H4 (cell line): ENCODE measurements at regions not wholly inside any gene's neighbourhood (a gene's known extent, or its start where the extent isn't known, plus 50 kb on each side); places are given as distances from the start of the nearest gene placed in this dataset.
"Not testable (repeated sequence)": the region's sequence is repeated elsewhere in the genome, so short reads cannot be mapped to it uniquely, and the experiment has no call there.

ENCODE experiments used
- DNase-seq: peaks from one replicate; pipeline ENCODE4 v3.0.0-alpha.2; 2015; ENCODE audit warnings: low spot score

DNA sequence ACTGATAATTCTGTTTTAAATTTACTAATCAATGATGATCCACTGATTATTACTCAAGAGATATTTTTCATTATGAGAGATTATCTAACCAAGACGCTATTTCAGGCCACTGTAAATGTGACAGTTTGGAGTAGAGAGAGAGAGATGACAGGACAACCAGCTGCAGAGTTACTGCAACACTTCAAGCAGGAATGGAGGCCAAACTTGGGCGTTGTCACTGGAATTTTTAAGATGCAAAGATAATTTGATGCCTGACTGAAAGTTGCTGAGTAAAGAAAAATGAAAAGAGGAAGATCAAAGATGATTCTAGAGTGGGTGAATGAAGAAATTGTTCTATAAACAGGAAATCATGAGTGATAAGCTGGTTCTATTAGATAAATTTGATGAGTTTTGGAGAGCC is 1302.1 kb upstream of the TMEFF2 start:
- no peak for DNase-seq

DNA sequence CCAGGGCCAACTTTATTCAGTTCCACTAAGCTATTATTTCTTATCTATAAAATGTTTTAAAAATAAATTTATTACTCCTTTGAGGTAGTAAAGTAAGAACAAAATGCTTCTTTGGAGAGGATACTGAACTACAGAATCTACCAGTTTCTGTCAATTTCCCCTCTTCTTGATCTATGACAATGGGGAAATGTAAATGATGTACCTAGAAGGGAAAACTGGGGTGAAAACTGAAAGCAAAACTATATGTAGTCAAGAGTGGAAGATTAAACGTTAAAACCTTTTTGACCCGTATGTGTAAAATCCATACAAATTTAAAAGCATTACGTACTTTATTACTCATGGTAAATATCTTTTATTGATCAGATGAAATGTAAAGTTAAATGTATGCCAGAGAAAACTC is 1287.8 kb upstream of the TMEFF2 start:
- no peak for DNase-seq

DNA sequence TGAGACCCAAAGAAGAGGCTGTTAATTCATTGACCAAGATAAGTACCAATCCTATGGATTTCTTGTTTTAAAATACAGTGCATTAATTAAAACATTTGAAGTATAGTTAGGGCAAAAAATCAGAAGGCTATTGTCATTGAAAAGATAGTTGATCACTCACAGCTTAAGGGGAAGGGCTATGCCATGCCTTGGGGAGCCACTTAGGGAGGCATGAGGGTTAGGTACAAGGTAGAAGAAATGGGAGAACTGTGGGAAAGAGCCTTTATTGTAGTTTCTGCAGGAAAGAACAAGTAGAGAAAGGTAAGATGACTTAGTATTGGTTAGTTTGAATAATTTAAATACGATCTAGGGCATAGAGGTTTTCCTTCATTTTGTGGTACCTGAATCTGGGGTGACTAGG is 1285.5 kb upstream of the TMEFF2 start:
- DNase-seq: no peak

DNA sequence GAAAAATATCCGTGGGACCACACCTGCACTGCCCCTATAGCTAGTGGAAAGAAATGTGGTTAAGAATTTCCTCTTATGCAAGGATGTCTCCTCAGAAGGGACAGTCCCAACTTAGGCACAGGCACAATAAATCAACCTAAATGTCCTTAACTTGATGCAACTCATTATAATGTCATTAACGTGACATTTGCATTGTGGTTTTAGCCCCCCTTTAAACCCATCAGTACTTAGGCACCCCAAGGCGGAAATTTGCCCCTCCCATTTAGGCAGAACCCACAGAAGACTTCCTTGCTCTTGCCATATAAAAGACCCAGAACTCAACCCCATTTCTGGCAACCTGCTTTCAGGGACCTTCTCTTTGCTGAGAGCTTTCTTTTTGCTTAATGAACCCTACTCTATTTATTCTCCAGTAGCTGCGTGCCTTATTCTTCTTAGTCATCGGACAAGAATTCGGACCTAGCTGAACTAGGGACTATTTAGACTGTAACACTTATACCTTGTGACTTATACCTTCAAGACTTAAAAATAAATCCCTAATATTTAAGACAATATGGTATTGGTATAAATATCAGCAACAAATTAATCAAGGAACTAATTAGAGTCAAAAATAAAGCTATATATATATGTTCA is 1281.6 kb upstream of the TMEFF2 start:
- no peak for DNase-seq

DNA sequence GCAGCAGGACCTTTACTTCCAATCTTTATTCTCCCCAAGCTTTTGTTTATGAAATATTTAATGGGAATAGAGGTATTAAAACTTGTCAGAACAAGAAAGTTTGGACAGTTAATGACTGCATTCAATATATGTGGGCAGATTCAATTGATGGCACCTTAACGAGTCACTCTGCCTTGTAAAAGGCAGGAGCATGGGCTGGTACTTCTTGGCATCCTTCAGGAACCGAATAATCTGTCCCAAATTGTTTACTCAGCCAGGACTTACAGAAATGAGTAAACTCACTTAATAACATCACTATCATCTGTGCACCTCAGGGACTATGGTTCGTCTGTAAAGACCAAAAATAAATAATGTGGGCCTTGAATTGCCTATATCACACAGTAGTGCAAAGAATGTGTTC is 1280.3 kb upstream of the TMEFF2 start:
- no peak for DNase-seq

DNA sequence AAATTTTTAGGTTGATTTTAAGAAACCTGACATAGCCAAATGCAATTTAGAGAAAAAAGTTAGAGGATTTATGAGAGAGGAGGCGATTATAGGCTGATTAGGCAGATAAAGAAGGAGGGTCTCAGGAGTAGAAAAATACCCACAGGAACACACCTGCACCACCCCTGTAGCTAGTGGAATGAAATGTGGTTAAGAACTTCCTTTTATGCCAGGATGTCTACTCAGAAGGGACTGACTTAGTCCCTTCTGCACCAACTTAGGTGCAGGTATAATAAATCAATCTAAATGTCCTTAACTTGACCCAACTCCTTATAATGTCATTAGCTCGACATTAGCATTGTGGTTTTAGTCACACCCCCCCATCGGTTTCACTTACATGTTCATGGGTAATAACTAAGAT is 1274.5 kb upstream of the TMEFF2 start:
- no peak for DNase-seq

DNA sequence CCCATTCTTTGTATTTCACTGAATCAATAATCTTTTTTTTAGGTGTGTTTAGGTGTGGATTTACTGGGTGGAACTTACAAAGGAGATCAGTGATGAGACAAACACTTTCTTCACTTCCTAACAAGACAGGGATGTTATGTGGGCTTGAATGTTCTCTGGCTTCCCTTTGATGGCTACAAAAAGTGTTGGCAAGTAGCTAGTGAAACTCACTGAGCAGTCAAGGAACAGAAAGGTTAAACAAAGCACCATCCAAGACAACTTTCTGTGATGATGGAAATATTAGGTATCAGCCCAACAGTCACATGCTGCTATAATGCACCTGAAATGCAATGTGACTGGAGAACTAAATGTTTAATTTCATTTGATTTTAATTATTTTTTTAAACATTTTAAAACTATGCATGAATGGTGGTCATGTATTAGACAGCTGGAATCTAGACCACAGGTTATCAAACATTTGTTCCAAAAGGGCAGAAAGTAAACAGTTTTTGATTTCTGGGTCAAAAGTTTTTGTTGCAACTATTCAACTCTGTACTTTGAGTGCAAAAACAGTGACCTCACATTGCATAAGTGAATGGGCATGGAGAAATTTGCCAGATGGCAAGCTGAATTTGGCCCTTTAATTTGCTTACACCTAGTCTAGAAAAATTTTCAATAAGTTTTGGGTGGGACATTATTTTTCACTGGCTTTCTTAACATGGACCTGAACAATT is 1272.7 kb upstream of the TMEFF2 start:
- DNase-seq: no peak

DNA sequence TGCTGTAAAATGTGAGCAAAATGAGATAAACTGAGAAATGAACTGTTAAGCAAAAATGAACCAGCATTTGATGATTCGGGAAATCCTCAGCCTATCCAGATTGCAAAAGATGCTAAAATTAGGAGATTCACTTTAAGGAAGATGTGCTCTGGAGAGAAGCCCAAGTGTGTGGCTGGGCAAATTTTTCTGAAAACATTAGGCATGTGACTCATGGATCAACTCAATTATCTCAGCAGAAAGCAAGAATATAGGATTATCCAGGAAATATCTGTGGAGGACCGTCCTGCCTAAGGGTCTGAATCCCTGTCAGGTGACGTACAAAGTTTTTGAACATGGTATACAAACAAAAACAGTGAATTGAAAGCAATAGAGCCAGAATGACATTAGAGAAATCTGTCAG is 1268.3 kb upstream of the TMEFF2 start:
- no peak for DNase-seq

DNA sequence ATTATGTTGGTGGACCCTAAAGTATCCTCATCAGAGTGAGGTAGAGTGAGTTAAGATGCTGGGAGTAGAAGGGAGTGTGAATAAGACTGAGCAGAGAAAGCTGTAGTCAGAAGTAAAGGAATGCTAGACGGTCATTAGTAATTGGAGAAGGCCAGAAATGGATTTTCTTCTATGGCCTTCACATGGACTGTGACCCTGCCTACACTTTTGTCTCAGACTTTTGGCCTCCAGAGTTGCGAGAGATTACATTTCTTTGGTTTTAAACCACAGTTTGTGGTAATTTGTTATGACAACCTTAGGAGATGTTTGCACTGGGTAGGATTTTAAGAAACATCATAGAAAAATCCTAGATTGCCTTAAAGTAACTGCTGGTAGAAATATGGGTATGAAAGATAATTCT is 1267.7 kb upstream of the TMEFF2 start:
- no peak for DNase-seq

DNA sequence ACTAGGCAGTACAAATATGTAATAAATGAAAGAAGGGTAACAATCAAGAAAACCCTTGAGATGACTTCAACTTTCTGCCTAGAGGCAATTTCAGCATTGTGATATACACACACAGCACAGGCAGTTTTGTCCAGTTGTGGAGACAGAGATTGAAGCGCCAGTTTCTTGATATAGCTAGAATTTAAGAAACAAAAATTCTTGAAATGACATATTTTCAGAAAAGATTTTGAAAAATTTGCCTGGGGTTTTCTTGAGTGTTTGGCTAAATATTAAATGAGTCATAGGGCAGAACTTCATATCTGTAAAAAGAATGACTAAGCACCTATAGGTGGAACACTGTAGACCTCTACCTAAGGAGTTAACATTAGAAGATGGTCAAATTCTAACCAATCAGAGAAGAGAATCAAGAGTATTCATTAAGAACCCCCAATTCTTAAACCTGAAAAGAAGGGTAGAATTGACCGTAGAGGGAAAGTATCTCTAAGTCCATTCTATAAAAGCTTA is 1266.8 kb upstream of the TMEFF2 start:
- no peak for DNase-seq

DNA sequence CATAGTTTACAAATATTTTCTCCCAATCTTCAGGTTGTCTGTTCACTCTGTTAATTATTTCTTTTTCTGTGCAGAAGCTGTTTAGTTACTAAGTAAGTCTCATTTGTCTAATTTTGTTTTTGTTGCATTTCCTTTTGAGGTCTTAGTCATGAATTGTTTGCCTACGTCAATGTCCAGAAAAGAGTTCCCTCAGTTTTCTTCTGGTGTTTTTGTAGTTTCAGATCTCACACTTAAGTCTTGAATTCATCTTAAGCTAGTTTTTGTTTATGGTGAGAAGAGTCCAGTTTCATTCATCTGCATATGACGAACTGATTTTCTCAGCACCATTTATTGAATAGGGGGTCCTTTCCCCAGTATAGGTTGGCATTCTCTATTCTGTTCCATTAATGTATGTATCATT is 1252.2 kb upstream of the TMEFF2 start:
- DNase-seq: no peak

DNA sequence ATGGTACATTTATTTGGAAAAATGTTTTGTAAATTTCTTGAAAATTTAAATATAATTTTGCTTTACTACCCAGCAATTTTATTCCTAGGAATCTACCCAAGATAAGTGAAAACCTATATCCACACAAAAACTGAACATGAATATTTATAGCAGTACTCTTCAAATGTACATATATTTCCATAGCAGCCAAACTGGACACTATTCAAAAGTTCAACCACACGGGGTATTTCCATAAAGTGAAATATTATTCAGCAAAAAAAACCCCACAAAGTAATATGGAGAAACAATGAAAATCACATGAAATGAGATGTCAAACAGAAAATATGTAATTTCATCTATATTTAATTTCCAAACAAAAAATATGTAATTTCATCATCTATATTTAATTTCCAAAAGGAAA is 1247.6 kb upstream of the TMEFF2 start:
- DNase-seq: no peak

DNA sequence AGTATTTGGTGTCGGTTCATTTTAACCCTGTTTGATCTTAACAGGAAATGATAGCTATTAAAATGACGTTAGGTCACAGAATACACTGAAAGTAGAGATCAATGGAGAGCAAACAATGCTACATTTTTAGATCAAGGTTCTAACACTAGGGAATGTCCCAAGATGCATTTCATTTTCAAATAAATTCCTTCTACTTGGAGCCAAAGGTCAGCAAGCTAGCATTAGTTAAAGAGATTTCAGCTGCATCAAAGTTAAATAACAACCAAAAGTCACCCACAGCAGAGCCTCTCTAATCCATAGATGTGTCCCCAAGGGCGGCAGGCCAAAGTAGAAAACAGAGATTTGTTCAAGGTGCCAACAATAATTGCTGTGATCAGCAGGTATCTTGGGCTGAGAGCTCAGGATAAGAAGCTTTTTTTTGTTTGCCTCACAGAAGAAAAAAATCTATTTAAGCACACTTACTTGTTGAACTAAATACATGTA is 1233.6 kb upstream of the TMEFF2 start:
- DNase-seq: no peak

DNA sequence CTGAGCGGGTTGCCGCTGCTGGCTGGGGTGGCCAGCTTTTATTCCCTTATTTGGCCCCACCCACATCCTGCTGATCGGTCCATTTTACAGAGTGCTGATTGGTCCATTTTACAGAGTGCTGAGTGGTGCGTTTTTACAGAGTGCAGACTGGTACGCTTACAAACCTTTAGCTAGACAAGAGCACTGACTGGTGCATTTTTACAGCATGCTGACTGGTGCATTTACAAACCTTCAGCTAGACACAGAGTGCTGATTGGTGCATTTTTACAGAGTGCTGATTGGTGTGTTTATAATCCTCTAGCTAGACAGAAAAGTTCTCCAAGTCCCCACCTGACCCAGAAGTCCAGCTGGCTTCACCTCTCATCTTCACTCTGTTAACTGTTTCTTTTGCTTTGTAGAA is 1217.6 kb upstream of the TMEFF2 start:
- not testable (repeated sequence) for DNase-seq

DNA sequence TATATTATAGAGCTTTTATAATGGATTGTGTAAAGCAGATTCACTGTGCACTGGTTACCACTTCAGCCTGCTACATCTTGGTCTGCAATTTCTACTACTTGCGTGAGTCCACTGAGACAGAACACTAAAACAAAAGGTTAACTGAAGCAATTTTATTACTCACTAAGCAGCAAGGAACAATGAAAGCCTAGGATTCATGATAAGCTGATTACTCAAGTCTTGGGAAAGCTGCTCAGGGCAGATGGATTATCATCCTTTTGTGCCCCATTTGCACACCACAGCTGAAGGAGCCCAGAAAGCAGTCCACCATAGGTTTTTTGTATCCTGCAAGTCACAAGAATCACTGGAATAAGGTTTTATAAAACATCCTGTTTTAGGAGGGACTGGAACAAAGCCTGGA is 1215.2 kb upstream of the TMEFF2 start:
- no peak for DNase-seq

DNA sequence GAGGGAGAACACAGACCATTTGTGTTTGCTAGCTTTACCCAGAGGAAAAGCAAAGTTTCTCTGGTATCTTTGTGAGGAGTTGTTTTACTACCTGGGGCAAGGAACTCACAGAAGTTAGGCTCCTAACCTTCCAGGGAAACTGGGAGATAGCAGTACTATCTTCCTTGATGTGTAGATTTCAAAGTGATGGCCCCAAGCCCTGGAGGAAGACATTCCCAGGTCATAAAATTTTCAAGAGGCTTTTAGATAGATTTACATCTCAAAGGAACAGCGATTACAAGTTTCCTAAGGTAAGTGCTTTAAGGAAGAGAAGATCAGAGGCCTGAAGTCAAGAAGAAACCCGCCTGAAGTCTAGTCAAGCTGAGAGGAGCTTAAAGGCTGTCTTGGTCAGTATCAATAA is 1187.8 kb upstream of the TMEFF2 start:
- DNase-seq: no peak

DNA sequence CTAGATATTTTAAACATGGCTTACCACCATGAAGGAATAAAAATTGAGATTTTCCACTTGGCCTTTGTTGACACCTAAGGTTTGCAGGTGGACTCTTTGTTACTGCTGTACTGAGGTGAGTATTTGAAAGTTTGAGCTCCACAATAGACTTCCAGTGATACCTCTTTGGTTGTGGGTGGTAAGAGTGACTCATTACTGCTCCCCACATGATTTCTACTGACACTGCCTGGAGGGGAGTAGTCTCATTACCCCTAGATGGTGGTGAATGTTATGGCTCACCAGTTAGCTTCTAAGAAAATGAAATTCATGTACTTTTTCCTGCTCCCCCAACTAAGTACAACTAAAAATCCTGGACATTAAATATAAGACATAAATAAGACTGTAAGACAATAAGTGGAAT is 1183.1 kb upstream of the TMEFF2 start:
- DNase-seq: no peak

DNA sequence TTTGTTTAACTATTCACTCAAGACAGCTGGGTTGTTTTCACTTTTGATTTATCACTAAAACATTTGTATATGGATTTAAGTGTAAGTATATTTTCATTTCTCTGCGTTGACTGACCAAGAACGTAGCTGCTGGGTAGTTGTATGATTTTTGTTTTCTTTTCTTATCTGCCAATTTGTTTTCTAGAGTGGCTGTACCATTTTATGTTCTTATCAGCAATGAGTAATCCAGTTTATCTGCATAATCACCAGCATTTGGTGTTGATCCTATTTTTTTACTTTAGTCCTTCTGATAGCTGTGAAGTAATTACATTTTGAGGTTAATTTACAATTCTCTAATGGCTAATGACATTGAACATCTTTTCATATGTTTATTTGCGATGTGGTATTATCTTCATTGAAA is 1178.4 kb upstream of the TMEFF2 start:
- DNase-seq: no peak

DNA sequence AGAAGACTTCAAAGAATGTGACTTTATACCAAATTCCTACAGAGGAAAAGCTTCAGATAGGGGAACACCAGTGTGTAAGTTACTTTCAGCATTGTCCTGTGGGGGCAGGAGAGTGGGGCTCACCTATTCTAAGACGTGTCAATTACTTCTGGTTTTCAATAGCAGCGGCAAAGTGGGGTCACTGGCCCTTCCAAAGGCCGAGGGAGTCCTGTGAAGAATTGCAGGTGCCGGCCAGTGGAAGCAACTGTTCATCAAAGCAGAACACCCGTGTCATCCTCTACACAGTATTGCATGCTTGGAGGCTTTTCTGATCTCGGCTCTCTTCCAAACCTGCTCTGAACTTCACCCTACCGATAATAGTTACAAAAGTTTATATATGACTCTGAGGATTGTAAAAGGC is 1176.5 kb upstream of the TMEFF2 start:
- no peak for DNase-seq

DNA sequence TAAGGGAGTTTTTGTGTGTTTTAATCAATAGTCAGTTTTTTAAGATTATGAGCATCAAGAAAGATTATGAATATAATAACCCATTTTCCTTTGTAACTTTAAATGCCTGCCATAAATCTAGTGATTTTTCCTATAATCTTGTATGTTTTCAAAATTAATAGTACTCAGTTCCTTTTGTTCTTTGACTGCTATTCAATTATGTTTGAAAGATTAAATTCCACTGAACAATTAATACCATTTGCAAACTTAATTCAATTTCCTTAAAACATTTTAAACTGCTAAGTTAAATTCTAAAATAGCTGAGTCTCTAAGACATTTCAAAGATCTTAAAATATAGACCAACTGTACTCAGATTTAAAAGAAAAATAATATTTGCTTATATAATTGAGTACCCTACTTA is 1173.9 kb upstream of the TMEFF2 start:
- DNase-seq: no peak

DNA sequence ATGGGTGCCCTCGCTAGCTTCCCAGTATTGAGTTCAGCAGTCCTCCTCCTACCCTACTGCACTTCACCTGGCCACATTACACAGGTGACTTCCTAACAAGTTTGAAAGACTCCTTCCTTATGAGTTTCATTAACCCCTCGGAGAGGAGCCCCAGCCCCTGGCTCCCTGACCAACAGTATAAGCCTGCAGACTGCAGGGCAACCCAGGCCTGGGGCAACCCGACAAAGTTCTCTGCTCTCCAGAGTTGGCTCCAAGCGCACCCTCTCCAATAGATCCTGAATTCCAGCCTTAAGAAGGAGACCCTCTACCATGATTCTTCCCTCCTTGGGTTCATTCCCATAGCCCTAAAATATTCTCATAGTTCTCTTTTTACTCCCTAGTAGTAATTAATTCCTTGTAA is 1162.8 kb upstream of the TMEFF2 start:
- no peak for DNase-seq

DNA sequence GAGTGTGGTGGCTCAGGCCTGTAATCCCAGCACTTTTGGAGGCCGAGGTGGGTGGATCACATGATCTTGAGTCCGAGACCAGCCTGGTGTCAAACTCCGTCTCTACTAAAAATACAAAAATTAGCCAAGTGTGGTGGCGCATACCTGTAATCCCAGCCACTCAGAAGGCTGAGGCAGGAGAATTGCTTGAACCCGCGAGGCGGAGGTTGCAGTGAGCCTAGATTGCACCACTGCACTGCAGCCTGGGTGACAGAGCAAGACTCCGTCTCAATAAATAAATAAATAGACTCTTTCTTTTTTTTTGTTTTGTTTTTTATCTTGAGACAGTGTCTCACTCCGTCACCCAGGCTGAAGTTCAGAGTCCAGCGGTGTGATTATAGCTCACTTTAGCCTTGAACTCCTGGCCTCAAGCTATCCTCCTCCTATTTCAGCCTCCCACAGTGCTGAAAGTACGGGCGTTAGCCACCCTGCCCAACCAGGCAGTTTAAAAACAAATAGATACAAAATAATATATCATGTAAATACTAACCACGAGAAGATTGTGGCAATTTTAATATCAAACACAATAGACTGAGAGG is 1158.0 kb upstream of the TMEFF2 start:
- not testable (repeated sequence) for DNase-seq

DNA sequence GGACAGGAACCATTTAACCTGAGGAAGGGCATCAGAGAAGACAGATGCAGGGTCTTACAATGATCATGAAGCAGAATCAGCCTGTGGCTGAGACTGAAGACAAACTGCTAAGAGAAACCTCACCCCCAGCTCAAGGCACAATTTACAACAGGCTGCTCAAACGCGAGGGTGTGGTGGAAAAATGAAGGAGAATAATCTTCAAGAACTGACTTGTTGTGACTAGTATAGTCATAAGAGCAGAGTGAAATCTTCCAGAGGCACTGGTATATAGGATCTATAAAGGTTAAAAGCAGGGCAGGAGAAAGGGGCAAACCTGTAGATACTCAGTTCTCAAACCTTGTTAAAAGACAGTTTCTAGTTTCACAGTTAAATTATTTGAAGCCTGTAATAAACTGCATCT is 1155.8 kb upstream of the TMEFF2 start:
- DNase-seq: no peak
